ENCODE measurements at regions not wholly inside any gene's neighbourhood (a gene's known extent, or its start where the extent isn't known, plus 50 kb on each side); places are given as distances from the start of the nearest gene placed in this dataset.

DNA sequence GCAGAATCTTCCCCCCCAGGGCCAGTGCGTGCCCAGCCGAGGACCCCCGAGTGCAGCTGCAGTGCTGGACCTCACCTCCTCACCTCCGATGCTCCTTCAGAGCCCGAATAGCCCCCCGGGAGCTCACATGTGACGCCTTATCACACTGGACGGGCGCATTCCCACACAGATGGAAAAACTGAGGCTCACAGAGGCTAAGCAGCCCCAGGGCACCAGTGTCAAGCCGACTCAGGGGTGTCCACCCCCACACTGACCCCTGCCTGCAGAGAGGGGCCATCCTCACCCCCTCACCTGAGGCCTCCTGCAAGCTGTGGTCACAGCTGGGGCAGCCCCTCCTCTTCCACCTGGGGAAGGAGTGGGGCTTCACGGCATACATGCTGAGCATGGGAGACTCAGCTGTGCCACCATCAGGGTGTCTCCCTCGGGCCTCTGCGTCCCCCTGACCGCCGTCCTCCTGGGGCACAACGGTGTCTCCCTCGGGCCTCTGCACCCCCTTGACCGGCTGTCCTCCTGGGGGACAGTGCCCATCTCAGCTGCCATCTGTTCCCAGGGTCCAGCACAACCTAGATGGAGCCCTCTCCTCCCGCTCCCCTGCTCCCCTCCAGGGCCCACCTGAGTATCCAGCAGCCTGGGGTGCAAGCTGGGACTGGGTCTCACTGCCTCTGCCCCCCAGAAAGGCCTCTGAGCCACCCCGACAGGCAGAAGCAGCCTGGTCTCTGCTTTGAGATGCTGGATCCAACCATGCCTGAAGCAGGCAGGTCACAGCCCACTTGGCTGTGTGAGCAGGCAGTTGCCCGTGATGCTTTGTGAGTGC lies 85.3 kb upstream of the NKX1-1 start:
- Histone ChIP-seq H3K27ac (no peak overlapping the region), H3K9me3 (peaks cover 0 to 8% (median 0%) of the 10 kb centered on the region in 3 donors), H3K27me3 (peaks cover 92% of the 10 kb centered on the region), H3K36me3 (no peaks in the 10 kb centered on the region), H3K4me1 (no peaks in the 10 kb centered on the region), H3K4me3 (no peak overlapping the region)
- 100% methylated on average over 5 of the region's 21 CpGs; no CpG with 5 or more reads in 1 of the 2 donors for WGBS, 2 donors (ENCODE audit: low coverage in 1 of 2)
- TF ChIP-seq, protein P1, sequence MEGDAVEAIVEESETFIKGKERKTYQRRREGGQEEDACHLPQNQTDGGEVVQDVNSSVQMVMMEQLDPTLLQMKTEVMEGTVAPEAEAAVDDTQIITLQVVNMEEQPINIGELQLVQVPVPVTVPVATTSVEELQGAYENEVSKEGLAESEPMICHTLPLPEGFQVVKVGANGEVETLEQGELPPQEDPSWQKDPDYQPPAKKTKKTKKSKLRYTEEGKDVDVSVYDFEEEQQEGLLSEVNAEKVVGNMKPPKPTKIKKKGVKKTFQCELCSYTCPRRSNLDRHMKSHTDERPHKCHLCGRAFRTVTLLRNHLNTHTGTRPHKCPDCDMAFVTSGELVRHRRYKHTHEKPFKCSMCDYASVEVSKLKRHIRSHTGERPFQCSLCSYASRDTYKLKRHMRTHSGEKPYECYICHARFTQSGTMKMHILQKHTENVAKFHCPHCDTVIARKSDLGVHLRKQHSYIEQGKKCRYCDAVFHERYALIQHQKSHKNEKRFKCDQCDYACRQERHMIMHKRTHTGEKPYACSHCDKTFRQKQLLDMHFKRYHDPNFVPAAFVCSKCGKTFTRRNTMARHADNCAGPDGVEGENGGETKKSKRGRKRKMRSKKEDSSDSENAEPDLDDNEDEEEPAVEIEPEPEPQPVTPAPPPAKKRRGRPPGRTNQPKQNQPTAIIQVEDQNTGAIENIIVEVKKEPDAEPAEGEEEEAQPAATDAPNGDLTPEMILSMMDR (IDR thresholded peaks at IDR 0.05): no peak
- TF ChIP-seq POLR2AphosphoS5 (IDR thresholded peaks at IDR 0.05): no peak
- no peak for TF ChIP-seq POLR2A (IDR thresholded peaks at IDR 0.05)
- TF ChIP-seq EP300 (IDR thresholded peaks at IDR 0.05): no peak
- no peak for ATAC-seq

DNA sequence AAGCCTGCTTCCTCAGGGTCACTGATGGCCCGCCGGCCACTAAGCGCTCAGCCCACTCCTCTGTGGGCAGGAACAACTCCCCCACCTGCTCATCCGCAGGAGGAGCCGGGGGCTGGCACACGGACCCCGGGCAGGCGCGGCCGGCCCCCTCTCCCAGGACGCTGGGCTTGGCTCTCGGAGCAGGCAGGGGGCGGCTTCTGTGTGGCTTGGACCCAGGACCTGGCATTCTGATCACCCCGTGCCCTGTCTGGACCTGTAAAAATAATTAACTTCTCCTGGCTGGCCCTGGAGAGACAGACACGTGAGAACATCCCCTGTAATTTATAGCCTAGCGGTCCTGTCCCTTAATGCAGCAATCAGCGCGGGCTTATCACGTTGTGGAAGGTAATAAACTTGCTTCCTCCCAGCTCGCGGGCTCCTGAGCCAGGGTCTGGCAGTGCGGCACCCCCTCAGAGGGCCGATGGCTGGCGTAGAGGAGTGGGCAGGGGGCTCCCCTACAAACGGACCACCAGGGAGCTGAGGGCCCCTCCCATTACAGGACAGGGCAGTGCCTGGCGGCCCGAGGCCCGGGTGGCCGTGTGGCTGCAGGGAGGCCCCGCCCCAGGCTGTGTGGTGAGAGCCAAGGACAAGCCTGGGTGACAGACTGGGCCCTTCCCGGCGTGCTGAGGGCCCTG lies 84.5 kb upstream of the NKX1-1 start:
- H3K36me3 ChIP-seq: no peaks in the 10 kb centered on the region
- H3K27me3 ChIP-seq: peaks cover 85% of the 10 kb centered on the region
- peaks cover 0 to 16% (median 0%) of the 10 kb centered on the region in 3 donors for H3K9me3 ChIP-seq
- no peak overlapping the region for H3K27ac ChIP-seq
- no peak for ATAC-seq
- no peak overlapping the region for H3K4me3 ChIP-seq
- TF ChIP-seq, protein P1 (IDR thresholded peaks at IDR 0.05): no peak
- TF ChIP-seq POLR2A (IDR thresholded peaks at IDR 0.05) (no peak), POLR2AphosphoS5 (IDR thresholded peaks at IDR 0.05) (no peak), EP300 (IDR thresholded peaks at IDR 0.05) (no peak)
- no peaks in the 10 kb centered on the region for H3K4me1 ChIP-seq
- WGBS, 2 donors (ENCODE audit: low coverage in 1 of 2): 44 to 49% methylated on average over 4 to 8 of the region's 32 CpGs

DNA sequence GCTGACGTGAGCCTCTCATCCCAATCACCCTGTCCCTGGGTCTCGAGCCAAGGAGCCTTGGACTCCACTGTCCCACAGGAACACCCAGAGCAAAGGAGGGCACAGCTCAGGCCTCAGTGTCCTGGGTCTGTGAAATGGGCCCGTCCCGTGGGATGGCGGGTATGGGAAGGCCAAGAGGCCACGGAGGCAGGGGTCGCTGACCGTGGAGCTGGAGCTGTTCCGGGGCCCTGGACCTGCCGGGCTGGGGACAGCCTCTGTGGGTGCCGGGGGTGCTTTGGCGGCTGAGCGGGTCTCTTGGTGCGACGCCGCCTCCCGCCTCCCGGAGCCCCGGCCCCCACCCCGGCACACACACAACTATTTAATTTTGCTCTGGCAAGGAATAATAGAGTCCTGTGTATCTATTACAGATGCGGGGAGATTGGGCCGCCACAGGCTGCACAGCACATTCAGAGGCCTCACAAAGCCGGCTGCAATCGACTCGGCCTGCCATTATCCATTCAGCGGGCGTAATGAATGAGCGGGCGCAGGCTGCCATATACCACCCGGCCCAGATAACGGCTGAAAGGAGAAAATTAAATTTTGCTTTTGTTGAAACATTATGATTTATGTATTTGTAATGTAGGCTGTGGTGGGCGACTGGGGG lies 83.9 kb upstream of the NKX1-1 start:
- Histone ChIP-seq H3K4me1 (no peaks in the 10 kb centered on the region), H3K9me3 (peaks cover 0 to 22% (median 0%) of the 10 kb centered on the region in 3 donors), H3K4me3 (no peak overlapping the region), H3K27me3 (peaks cover 79% of the 10 kb centered on the region), H3K36me3 (no peaks in the 10 kb centered on the region), H3K27ac (no peak overlapping the region)
- no peak for TF ChIP-seq EP300 (IDR thresholded peaks at IDR 0.05)
- TF ChIP-seq POLR2A (IDR thresholded peaks at IDR 0.05): no peak
- TF ChIP-seq POLR2AphosphoS5 (IDR thresholded peaks at IDR 0.05): no peak
- TF ChIP-seq, protein P1 (IDR thresholded peaks at IDR 0.05): no peak
- no peak for ATAC-seq
- 69% methylated on average over 9 of the region's 32 CpGs; no CpG with 5 or more reads in 1 of the 2 donors for WGBS, 2 donors (ENCODE audit: low coverage in 1 of 2)

DNA sequence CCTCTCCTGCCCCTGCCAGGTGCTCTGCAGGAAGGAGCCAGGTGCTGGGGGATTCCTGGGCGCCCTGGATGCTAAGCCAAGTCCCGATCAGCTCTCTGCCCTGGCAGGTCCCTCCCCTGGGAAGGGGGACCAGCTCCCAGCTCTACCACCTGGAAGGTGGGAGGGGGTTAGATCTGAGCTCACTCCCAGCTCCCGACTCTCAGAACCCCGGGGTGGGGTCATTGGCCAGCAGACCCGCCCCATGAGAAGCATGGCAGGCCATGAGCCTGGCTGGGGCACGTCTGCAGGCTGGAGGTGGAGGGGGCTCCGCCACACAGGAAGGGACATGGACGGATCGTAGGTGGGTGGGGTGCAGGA lies 83.4 kb upstream of the NKX1-1 start:
- 70% methylated on average over 2 of the region's 9 CpGs; no CpG with 5 or more reads in 1 of the 2 donors for WGBS, 2 donors (ENCODE audit: low coverage in 1 of 2)
- TF ChIP-seq POLR2A (IDR thresholded peaks at IDR 0.05): no peak
- TF ChIP-seq POLR2AphosphoS5 (IDR thresholded peaks at IDR 0.05): no peak
- TF ChIP-seq, protein P1 (IDR thresholded peaks at IDR 0.05): no peak
- TF ChIP-seq EP300 (IDR thresholded peaks at IDR 0.05): no peak
- Histone ChIP-seq H3K9me3 (peaks cover 0 to 28% (median 0%) of the 10 kb centered on the region in 3 donors), H3K4me3 (no peak overlapping the region), H3K36me3 (no peaks in the 10 kb centered on the region), H3K27ac (no peak overlapping the region), H3K27me3 (peaks cover 75% of the 10 kb centered on the region), H3K4me1 (no peaks in the 10 kb centered on the region)
- no peak for ATAC-seq
